ENCODE measurements at regions not wholly inside any gene's neighbourhood (a gene's known extent, or its start where the extent isn't known, plus 50 kb on each side); places are given as distances from the start of the nearest gene placed in this dataset.
"Not testable (repeated sequence)": the region's sequence is repeated elsewhere in the genome, so short reads cannot be mapped to it uniquely, and the experiment has no call there.

- DNase-seq (ENCODE audit: low read depth in 3 of 3): not testable (repeated sequence)
These were observed 138.7 kb upstream of the GOLGA6L6 start for GRCh38 chr15:20680257-20680815.

- DNase-seq (ENCODE audit: low read depth in 3 of 3): no peak
These were observed 130.9 kb upstream of the GOLGA6L6 start for GRCh38 chr15:20672470-20672869.

GRCh38 chr15:20671675-20672074 lies 130.1 kb upstream of the GOLGA6L6 start:
- DNase-seq (ENCODE audit: low read depth in 3 of 3): no peak

- DNase-seq (ENCODE audit: low read depth in 3 of 3): not testable (repeated sequence)
These were observed 124.8 kb upstream of the GOLGA6L6 start for GRCh38 chr15:20666410-20666809.

- no peak for DNase-seq (ENCODE audit: low read depth in 3 of 3)
These were observed 124.1 kb upstream of the GOLGA6L6 start for GRCh38 chr15:20665653-20666052.

- DNase-seq (ENCODE audit: low read depth in 3 of 3): no peak
These were observed 117.7 kb upstream of the GOLGA6L6 start for GRCh38 chr15:20659265-20659664.

GRCh38 chr15:20658024-20658423 lies 116.4 kb upstream of the GOLGA6L6 start:
- DNase-seq (ENCODE audit: low read depth in 3 of 3): no peak

GRCh38 chr15:20657084-20657483 lies 115.5 kb upstream of the GOLGA6L6 start:
- DNase-seq (ENCODE audit: low read depth in 3 of 3): no peak

- no peak for DNase-seq (ENCODE audit: low read depth in 3 of 3)
These were observed 111.3 kb upstream of the GOLGA6L6 start for GRCh38 chr15:20652914-20653313.

- DNase-seq (ENCODE audit: low read depth in 3 of 3): not testable (repeated sequence)
These were observed 106.9 kb upstream of the GOLGA6L6 start for GRCh38 chr15:20648402-20648975.

- DNase-seq (ENCODE audit: low read depth in 3 of 3): no peak
These were observed 105.0 kb upstream of the GOLGA6L6 start for GRCh38 chr15:20646529-20647142.

- peak in 1 of 3 donors; percentile 16 for DNase-seq (ENCODE audit: low read depth in 3 of 3)
These were observed 104.4 kb upstream of the GOLGA6L6 start for GRCh38 chr15:20645956-20646355.

- no peak for DNase-seq (ENCODE audit: low read depth in 3 of 3)
These were observed 103.3 kb upstream of the GOLGA6L6 start for GRCh38 chr15:20644896-20645295.

- DNase-seq (ENCODE audit: low read depth in 3 of 3): no peak
These were observed 102.3 kb upstream of the GOLGA6L6 start for GRCh38 chr15:20643829-20644425.

GRCh38 chr15:20643024-20643770 lies 101.6 kb upstream of the GOLGA6L6 start:
- DNase-seq (ENCODE audit: low read depth in 3 of 3): no peak

- no peak for DNase-seq (ENCODE audit: low read depth in 3 of 3)
These were observed 100.6 kb upstream of the GOLGA6L6 start for GRCh38 chr15:20642054-20642767.

GRCh38 chr15:20640427-20640826 lies 98.8 kb upstream of the GOLGA6L6 start:
- DNase-seq (ENCODE audit: low read depth in 3 of 3): not testable (repeated sequence)

- DNase-seq (ENCODE audit: low read depth in 3 of 3): not testable (repeated sequence)
These were observed 97.6 kb upstream of the GOLGA6L6 start for GRCh38 chr15:20639224-20639623.

- DNase-seq (ENCODE audit: low read depth in 3 of 3): not testable (repeated sequence)
These were observed 95.9 kb upstream of the GOLGA6L6 start for GRCh38 chr15:20637499-20637898.

- DNase-seq (ENCODE audit: low read depth in 3 of 3): not testable (repeated sequence)
These were observed 87.9 kb upstream of the GOLGA6L6 start for GRCh38 chr15:20629526-20629925.

- DNase-seq (ENCODE audit: low read depth in 3 of 3): not testable (repeated sequence)
These were observed 86.9 kb upstream of the GOLGA6L6 start for GRCh38 chr15:20628538-20628937.

GRCh38 chr15:20625469-20625868 lies 83.9 kb upstream of the GOLGA6L6 start:
- not testable (repeated sequence) for DNase-seq (ENCODE audit: low read depth in 3 of 3)

Measured in stimulated activated CD4-positive, alpha-beta T cell treated with anti-CD3 and anti-CD28 coated beads, TNF-alpha, amount 100 ng/mL, for 48 hours (primary cell).